ENCODE measurements at regions not wholly inside any gene's neighbourhood (a gene's known extent, or its start where the extent isn't known, plus 50 kb on each side); places are given as distances from the start of the nearest gene placed in this dataset.
"Not testable (repeated sequence)": the region's sequence is repeated elsewhere in the genome, so short reads cannot be mapped to it uniquely, and the experiment has no call there.

DNA sequence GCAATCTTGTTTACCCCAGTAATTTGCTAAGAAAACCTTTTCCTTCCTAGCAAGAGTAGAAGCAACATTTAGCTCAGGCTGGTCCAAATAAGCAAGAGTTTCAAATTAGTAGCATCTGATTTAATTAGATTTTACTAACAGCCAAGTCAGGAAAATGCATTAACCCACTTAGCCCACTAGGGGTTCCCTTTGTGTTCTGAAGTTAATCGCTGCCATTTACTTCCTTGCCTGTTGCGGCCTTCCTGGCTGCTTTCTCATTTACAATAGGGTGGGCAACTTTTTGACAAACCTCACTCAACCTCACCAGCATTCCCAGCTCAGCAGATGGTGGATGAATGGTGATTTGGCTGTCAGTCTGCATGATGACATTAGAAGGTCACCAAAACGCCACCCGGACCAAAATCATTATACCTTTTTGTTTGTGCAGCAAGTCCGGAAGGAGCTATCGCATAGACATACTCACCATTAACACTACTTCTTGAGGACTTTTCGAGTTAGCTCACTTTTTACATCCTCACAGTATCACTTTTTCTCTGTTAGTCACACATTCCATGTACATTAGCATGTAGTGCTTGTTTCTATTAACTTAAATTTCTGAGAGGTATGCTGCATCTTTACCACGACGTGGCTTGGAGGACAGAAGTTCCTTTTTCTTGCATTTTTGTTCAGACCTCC is 101.5 kb upstream of the SETBP1 start:
- FAIRE-seq, result no peak
- no peak for DNase-seq (ENCODE audit: insufficient read length, low spot score)
- TF ChIP-seq, protein P1, sequence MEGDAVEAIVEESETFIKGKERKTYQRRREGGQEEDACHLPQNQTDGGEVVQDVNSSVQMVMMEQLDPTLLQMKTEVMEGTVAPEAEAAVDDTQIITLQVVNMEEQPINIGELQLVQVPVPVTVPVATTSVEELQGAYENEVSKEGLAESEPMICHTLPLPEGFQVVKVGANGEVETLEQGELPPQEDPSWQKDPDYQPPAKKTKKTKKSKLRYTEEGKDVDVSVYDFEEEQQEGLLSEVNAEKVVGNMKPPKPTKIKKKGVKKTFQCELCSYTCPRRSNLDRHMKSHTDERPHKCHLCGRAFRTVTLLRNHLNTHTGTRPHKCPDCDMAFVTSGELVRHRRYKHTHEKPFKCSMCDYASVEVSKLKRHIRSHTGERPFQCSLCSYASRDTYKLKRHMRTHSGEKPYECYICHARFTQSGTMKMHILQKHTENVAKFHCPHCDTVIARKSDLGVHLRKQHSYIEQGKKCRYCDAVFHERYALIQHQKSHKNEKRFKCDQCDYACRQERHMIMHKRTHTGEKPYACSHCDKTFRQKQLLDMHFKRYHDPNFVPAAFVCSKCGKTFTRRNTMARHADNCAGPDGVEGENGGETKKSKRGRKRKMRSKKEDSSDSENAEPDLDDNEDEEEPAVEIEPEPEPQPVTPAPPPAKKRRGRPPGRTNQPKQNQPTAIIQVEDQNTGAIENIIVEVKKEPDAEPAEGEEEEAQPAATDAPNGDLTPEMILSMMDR (IDR thresholded peaks at IDR 0.05; ENCODE audit: insufficient read depth, missing control alignments), result peak; percentile 63

DNA sequence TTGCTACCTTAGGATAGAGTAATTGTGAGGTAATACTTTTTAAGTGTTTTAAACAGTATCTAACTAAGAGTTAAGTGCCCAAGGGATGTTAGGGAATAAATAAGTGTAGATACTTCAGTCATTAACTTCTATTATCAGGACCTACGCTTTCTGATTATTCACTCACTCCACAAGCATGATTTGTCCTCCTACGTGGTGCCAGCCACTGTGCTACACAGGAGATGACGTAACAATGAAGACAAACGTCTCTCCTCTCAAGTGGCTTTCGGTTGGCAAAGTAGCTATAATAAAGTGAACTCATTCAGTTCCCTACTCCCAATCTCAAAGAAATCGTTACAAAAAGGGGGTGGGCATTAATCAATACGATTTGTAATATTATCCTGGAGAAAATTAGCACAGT is 100.9 kb upstream of the SETBP1 start:
- TF ChIP-seq, protein P1 (IDR thresholded peaks at IDR 0.05; ENCODE audit: insufficient read depth, missing control alignments), result no peak
- FAIRE-seq (no peak), DNase-seq (ENCODE audit: insufficient read length, low spot score) (no peak)

DNA sequence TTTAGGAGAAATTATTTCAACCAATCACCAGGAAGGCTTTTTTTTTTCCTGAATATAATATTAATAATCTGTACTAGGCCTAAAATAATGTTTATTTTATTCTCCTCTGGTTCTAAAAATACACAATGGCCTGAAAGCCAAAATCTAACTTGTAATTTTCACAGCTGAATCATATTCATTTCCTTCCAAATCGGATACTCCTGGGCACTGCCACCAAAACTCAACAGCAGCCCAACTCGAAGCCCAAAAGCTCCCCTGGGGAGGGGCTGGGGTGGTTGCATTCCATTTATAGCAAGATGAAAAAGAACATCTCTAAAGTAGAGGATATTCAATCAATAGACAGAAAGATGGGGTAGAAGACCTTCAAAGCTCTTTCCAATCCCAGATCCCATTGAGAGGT is 100.5 kb upstream of the SETBP1 start:
- TF ChIP-seq, protein P1 (IDR thresholded peaks at IDR 0.05; ENCODE audit: insufficient read depth, missing control alignments), result no peak
- FAIRE-seq, result no peak
- DNase-seq (ENCODE audit: insufficient read length, low spot score), result no peak

DNA sequence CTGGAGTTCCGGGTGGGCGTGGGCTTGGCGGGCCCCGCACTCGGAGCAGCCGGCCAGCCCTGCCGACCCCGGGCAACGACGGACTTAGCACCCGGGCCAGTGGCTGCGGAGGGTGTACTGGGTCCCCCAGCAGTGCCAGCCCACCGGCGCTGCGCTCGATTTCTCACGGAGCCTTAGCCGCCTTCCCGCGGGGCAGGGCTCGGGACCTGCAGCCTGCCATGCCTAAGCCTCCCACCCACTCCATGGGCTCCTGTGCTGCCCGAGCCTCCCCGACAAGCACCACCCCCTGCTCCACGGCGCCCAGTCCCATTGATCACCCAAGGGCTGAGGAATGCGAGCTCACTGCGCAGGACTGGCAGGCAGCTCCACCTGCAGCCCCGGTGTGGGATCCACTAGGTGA is 99.9 kb upstream of the SETBP1 start:
- not testable (repeated sequence) for DNase-seq (ENCODE audit: insufficient read length, low spot score); FAIRE-seq

DNA sequence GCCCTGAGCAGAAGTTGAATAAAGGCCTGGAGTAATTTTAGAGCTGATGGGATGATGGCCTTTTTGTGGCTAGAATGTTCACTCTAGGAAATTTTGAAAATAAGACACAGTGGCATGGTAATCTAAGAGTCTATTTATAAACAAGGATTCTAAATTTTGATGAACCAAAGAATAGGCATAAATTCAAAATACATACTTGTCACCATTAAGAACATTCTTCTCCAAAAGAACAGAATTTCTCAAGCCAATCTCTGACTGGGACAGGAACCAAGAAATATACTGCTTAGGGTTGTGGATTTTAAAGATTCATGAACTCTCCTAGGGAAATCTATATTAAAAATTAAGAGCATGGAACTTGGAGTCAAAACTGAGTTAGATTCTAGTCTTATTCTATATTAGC is 98.2 kb upstream of the SETBP1 start:
- DNase-seq (ENCODE audit: insufficient read length, low spot score) (no peak), FAIRE-seq (no peak)
- TF ChIP-seq, protein P1 (IDR thresholded peaks at IDR 0.05; ENCODE audit: insufficient read depth, missing control alignments), result no peak

DNA sequence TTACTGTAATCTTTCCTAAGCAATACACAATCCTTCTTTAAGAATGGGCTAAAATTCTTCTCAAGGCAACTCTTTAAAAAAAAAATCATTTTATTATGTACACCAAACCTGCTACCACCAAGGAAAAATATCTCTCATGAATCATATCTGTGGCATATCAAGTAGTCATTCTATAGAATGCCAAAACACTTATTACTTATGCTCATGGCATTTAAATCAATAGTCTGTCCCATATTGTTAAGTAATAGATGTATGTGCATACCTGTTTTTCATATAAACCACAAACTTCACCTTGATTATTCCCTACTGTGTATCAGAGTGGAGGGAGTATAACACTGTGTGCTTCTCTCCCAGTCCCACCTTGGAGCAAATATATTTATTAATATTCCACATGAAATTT is 95.8 kb upstream of the SETBP1 start:
- DNase-seq (ENCODE audit: insufficient read length, low spot score) (no peak), FAIRE-seq (no peak)
- TF ChIP-seq, protein P1 (IDR thresholded peaks at IDR 0.05; ENCODE audit: insufficient read depth, missing control alignments), result no peak

DNA sequence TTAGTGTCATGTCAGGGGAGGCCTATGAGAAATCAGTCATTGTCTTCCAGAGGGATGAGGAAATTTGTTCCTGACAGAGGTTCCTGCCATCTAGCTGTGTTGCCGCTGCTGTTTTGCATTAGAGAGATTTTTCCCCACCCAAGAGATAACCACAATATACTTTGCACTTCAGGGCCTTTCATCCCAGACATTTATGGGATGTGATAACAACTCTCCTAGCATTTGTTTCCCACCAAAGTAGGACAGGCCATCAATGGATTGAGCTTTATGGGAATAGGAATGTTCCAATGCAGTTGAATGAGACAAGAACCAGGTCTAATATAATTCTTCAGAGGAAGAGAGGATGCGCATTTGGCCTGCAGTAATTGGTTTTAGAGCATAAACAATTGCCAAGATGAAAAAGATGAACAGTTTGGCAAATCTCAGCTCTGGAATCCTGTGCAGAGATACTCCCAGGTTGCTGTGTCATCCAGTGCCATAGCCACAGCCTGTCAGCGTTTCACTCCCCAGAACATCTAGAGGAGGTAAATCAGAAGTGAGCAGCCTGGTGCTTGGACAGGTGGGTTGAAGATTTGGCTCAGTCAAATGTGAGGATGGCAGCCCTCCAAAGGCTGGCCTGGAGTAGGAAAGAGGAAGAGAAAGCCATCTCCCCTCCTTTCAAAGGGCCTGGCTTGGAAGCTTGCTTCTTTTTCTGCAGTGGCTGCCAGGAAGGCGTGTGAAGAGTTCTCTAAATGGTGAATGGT is 93.7 kb upstream of the SETBP1 start:
- TF ChIP-seq, protein P1 (IDR thresholded peaks at IDR 0.05; ENCODE audit: insufficient read depth, missing control alignments), result no peak
- FAIRE-seq (no peak), DNase-seq (ENCODE audit: insufficient read length, low spot score) (no peak)

All from D721Med (cell line).